CD4-positive, alpha-beta memory T cell (primary cell): ENCODE measurements at regions not wholly inside any gene's neighbourhood (a gene's known extent, or its start where the extent isn't known, plus 50 kb on each side); places are given as distances from the start of the nearest gene placed in this dataset.
A peak's percentile ranks its signal among the peaks of the same experiment; 100 is the strongest.

Source experiments
- CTCF ChIA-PET: fragments of 350-600 bp; sonication (Branson Sonifier 250); formaldehyde crosslinking; loops from one replicate; lab custom pipeline; 2021; ENCODE audit warnings: inconsistent platforms; ENCODE audit not compliant: partially characterized antibody; lab: Charles Lee
- POLR2A ChIA-PET: fragments of 350-600 bp; sonication (Branson Sonifier 250); formaldehyde crosslinking; loops from one replicate; lab custom pipeline; 2021; ENCODE audit not compliant: partially characterized antibody; lab: Charles Lee
- DNase-seq, 5 donors: peaks; one replicate each; pipeline versions ENCODE4 v3.0.0 to v3.0.0-alpha.2; 2020 to 2022; ENCODE audit warnings: mixed read lengths in 1 of 5
- H3K27ac ChIP-seq: one replicate; pipeline ENCODE4 v1.7.0; 2013; ENCODE audit warnings: low read depth, low read length
- H3K27me3 ChIP-seq: 2 replicates; pipeline ENCODE4 v1.7.0; 2013; ENCODE audit warnings: mild to moderate bottlenecking, low read length, moderate library complexity; ENCODE audit not compliant: insufficient read depth
- H3K36me3 ChIP-seq: 2 replicates; pipeline ENCODE4 v1.7.0; 2013; ENCODE audit warnings: mild to moderate bottlenecking, low read length, moderate library complexity; ENCODE audit not compliant: insufficient read depth
- H3K4me1 ChIP-seq: 2 replicates; pipeline ENCODE4 v1.7.0; 2013; ENCODE audit warnings: mild to moderate bottlenecking, low read length, moderate library complexity; ENCODE audit not compliant: insufficient read depth
- H3K4me3 ChIP-seq, 2 donors: one replicate each; pipeline ENCODE4 v1.7.0; 2013; ENCODE audit warnings: low read length in 2 of 2, mild to moderate bottlenecking in 1 of 2
- H3K9me3 ChIP-seq, 2 donors: one replicate each; pipeline ENCODE4 v1.7.0; 2013; ENCODE audit warnings: low read length in 2 of 2, control low read depth in 1 of 2; ENCODE audit not compliant: control insufficient read depth in 1 of 2
- H3K27ac Mint-ChIP-seq, 7 donors: one replicate each; pipeline ENCODE4 v1.8.0; 2020 to 2021; ENCODE audit warnings: mixed read lengths in 7 of 7, mild to moderate bottlenecking in 6 of 7, inconsistent platforms in 3 of 7, moderate library complexity in 3 of 7
- H3K27me3 Mint-ChIP-seq, 2 donors: one replicate each; pipeline ENCODE4 v1.8.0; 2020 to 2021; ENCODE audit warnings: mixed read lengths in 2 of 2
- H3K36me3 Mint-ChIP-seq, 2 donors: one replicate each; pipeline ENCODE4 v1.8.0; 2020 to 2021; ENCODE audit warnings: mixed read lengths in 2 of 2, inconsistent platforms in 1 of 2, mild to moderate bottlenecking in 1 of 2
- H3K4me1 Mint-ChIP-seq, 4 donors: one replicate each; pipeline ENCODE4 v1.8.0; 2020 to 2021; ENCODE audit warnings: mixed read lengths in 4 of 4, mild to moderate bottlenecking in 1 of 4
- H3K4me3 Mint-ChIP-seq, 8 donors: one replicate each; pipeline ENCODE4 v1.8.0; 2020 to 2021; ENCODE audit warnings: mixed read lengths in 8 of 8, mild to moderate bottlenecking in 7 of 8, moderate library complexity in 6 of 8, inconsistent platforms in 3 of 8
- H3K9me3 Mint-ChIP-seq, 8 donors: one replicate each; pipeline ENCODE4 v1.8.0; 2020 to 2021; ENCODE audit warnings: mixed read lengths in 8 of 8, mild to moderate bottlenecking in 5 of 8, inconsistent platforms in 3 of 8, moderate library complexity in 1 of 8
- intact Hi-C: fragments of 100-400 bp; cut with micrococcal nuclease; formaldehyde crosslinking; loops from one replicate; pipeline ENCODE4 v1.15.1; 2023

DNA sequence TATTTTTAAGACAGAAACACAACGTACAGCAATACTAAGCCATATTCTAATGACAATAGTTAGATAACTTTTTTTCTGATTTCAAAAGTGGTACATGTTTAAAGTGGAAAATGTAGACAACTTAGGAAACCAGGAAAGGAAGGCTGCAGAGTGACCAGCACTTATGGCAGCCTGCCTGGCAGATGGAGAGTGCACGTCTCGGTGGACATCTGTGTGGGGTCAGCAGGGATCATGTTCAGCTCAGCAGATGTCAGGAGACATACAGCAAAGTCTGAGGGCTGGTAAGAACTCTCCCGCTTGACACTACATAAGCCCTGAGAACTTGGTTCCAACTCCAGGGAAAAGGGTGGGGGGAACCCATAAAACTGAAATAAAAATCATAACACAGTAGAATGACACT lies 128.6 kb upstream of the ADPGK start:
- H3K27me3 ChIP-seq, result no peaks in the 10 kb centered on the region
- H3K4me1 Mint-ChIP-seq, result peaks cover 0 to 4% (median 3%) of the 10 kb centered on the region in 4 donors
- H3K36me3 ChIP-seq, result no peaks in the 10 kb centered on the region
- intact Hi-C loops, result no loop called here
- no peaks in the 10 kb centered on the region for H3K9me3 Mint-ChIP-seq
- H3K9me3 ChIP-seq, result no peaks in the 10 kb centered on the region
- ChIA-PET CTCF (no interaction called here), POLR2A (no interaction called here)
- H3K36me3 Mint-ChIP-seq, result no peaks in the 10 kb centered on the region
- H3K27me3 Mint-ChIP-seq, result peaks cover 4 to 9% of the 10 kb centered on the region in 2 donors
- no peak overlapping the region for H3K4me3 ChIP-seq
- DNase-seq, result no peak
- no peaks in the 10 kb centered on the region for H3K4me1 ChIP-seq
- no peak overlapping the region for H3K27ac Mint-ChIP-seq
- no peak overlapping the region for H3K27ac ChIP-seq
- H3K4me3 Mint-ChIP-seq, result peak overlapping the region in 1 of 8 donors; percentile 4

DNA sequence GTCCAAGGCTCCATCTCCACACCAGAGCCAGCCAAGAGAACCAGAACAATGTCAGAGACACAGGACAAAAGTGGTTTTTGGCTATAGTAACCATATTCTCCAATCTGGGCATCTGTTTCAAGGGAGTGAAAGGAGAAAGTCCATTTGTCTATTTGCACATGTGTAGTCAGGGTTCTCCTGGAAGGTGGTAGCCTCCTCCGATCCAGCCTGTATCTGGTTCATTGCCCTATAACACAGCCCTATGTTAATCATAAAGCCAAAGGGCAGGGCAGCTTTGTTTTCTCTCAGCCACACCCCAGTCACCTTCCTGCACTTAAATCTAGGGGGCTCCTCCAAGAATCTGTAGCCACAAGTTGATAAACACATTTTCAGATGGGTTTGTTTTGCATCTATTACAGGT lies 128.1 kb upstream of the ADPGK start:
- peaks cover 0 to 4% (median 3%) of the 10 kb centered on the region in 4 donors for H3K4me1 Mint-ChIP-seq
- peaks cover 4 to 9% of the 10 kb centered on the region in 2 donors for H3K27me3 Mint-ChIP-seq
- Histone ChIP-seq H3K27me3 (no peaks in the 10 kb centered on the region), H3K4me1 (no peaks in the 10 kb centered on the region), H3K4me3 (no peak overlapping the region), H3K27ac (no peak overlapping the region), H3K36me3 (no peaks in the 10 kb centered on the region), H3K9me3 (no peaks in the 10 kb centered on the region)
- H3K36me3 Mint-ChIP-seq, result no peaks in the 10 kb centered on the region
- CTCF ChIA-PET, result no interaction called here
- POLR2A ChIA-PET, result no interaction called here
- no peaks in the 10 kb centered on the region for H3K9me3 Mint-ChIP-seq
- H3K4me3 Mint-ChIP-seq, result peak overlapping the region in 1 of 8 donors; percentile 4
- no peak for DNase-seq
- no peak overlapping the region for H3K27ac Mint-ChIP-seq
- intact Hi-C loops, result no loop called here

DNA sequence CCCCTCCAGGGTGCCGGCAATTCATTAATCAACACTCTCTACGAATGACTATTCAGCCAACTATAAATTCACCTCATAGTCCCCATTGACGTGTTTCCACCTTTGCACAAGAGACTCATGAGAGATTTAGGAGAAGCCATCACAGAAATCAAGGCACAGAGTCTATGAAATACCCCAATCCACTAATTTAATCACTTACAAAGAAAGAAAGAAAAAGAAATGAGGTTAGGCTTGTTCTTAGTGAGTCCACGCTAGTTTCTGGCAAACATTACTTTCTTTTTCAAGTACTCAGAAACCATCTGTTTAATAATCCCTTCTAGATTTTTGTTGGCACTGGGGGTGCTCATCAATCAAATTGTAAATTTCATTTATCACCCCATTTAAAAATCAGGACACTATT lies 125.2 kb upstream of the ADPGK start:
- ChIA-PET POLR2A (no interaction called here), CTCF (no interaction called here)
- Histone ChIP-seq H3K9me3 (no peaks in the 10 kb centered on the region), H3K36me3 (no peaks in the 10 kb centered on the region), H3K27ac (no peak overlapping the region), H3K4me3 (no peak overlapping the region), H3K4me1 (no peaks in the 10 kb centered on the region), H3K27me3 (no peaks in the 10 kb centered on the region)
- peaks cover 8% of the 10 kb centered on the region in 2 donors for H3K27me3 Mint-ChIP-seq
- H3K4me3 Mint-ChIP-seq, result no peak overlapping the region
- intact Hi-C loops, result no loop called here
- H3K27ac Mint-ChIP-seq, result no peak overlapping the region
- H3K36me3 Mint-ChIP-seq, result no peaks in the 10 kb centered on the region
- no peaks in the 10 kb centered on the region for H3K9me3 Mint-ChIP-seq
- peaks cover 0 to 4% (median 3%) of the 10 kb centered on the region in 4 donors for H3K4me1 Mint-ChIP-seq
- no peak for DNase-seq

- Histone ChIP-seq H3K27me3 (no peaks in the 10 kb centered on the region), H3K9me3 (no peaks in the 10 kb centered on the region), H3K4me1 (no peaks in the 10 kb centered on the region), H3K36me3 (no peaks in the 10 kb centered on the region), H3K27ac (no peak overlapping the region), H3K4me3 (no peak overlapping the region)
- Mint-ChIP-seq H3K4me3 (no peak overlapping the region), H3K36me3 (no peaks in the 10 kb centered on the region), H3K27me3 (peaks cover 10 to 15% of the 10 kb centered on the region in 2 donors), H3K9me3 (no peaks in the 10 kb centered on the region), H3K4me1 (peaks cover 0 to 4% (median 3%) of the 10 kb centered on the region in 4 donors), H3K27ac (no peak overlapping the region)
- DNase-seq, result no peak
- intact Hi-C loops, result no loop called here
- CTCF ChIA-PET, result no interaction called here
- POLR2A ChIA-PET, result no interaction called here
These were observed 124.2 kb upstream of the ADPGK start for GRCh38 chr15:72907733-72908132.

DNA sequence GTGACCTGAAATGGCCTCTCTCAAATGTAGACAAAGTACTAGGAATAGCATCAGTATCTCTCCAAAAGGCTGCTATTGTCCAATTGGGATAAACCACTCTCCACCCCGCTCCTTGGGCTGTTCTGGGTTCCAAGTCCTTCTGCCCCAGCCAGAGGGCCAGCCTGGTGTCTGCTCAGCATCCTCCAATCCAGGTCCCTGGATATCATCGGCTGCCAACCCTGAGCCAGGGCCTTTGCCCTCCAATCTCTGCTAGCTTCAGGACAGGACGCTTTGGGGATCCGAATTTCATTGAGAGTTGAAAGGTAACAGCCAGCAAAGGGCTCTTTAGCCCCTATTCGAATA lies 119.3 kb upstream of the ADPGK start:
- no peak for DNase-seq
- ChIA-PET POLR2A (no interaction called here), CTCF (no interaction called here)
- no peak overlapping the region for H3K27ac Mint-ChIP-seq
- peaks cover 31 to 38% of the 10 kb centered on the region in 2 donors for H3K27me3 Mint-ChIP-seq
- H3K9me3 Mint-ChIP-seq, result peaks cover 0 to 3% (median 0%) of the 10 kb centered on the region in 8 donors
- H3K27me3 ChIP-seq, result no peaks in the 10 kb centered on the region
- no peaks in the 10 kb centered on the region for H3K4me1 ChIP-seq
- no peaks in the 10 kb centered on the region for H3K9me3 ChIP-seq
- intact Hi-C loops, result no loop called here
- no peak overlapping the region for H3K4me3 Mint-ChIP-seq
- H3K36me3 ChIP-seq, result no peaks in the 10 kb centered on the region
- H3K4me1 Mint-ChIP-seq, result no peaks in the 10 kb centered on the region
- H3K4me3 ChIP-seq, result no peak overlapping the region
- no peaks in the 10 kb centered on the region for H3K36me3 Mint-ChIP-seq
- no peak overlapping the region for H3K27ac ChIP-seq

DNA sequence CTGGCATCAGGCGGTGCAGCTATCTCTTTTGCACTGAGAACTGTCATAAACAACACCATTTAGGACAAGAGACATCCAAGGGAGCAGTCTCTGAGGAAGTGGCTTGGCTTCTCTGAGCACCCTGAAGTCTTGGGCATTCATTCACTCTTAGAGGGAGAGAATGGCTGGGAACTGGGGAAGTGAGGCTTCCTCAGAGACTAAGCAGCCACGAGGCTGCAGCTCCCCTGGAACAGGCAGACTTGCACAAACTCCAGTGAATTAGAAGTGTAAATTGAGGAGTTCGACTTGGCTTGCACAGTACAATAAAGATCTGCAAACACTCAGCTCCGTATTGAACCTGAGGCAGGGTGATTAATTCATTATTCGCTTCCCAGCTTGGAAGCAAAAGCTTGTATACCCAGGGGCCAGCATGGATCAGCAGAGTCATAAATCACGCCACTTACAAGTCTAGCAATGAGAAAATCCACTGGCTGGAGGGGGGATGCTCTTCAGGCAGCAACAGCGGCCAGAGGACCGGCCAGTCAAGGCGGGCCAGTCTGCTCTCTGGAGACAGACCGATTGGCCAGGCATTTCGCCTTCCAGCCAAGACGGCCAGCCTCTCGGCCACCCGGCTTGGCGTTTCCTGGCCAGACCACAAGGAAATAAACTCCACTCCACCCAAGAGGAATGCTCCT lies 118.8 kb upstream of the ADPGK start:
- DNase-seq, result no peak
- H3K4me1 Mint-ChIP-seq, result no peaks in the 10 kb centered on the region
- Histone ChIP-seq H3K4me1 (no peaks in the 10 kb centered on the region), H3K27ac (no peak overlapping the region), H3K36me3 (no peaks in the 10 kb centered on the region), H3K4me3 (no peak overlapping the region), H3K27me3 (no peaks in the 10 kb centered on the region), H3K9me3 (no peaks in the 10 kb centered on the region)
- H3K27me3 Mint-ChIP-seq, result peaks cover 33 to 38% of the 10 kb centered on the region in 2 donors
- intact Hi-C loops, result no loop called here
- POLR2A ChIA-PET, result no interaction called here
- H3K9me3 Mint-ChIP-seq, result peaks cover 0 to 3% (median 0%) of the 10 kb centered on the region in 8 donors
- H3K27ac Mint-ChIP-seq, result no peak overlapping the region
- CTCF ChIA-PET, result no interaction called here
- H3K36me3 Mint-ChIP-seq, result no peaks in the 10 kb centered on the region
- H3K4me3 Mint-ChIP-seq, result no peak overlapping the region

DNA sequence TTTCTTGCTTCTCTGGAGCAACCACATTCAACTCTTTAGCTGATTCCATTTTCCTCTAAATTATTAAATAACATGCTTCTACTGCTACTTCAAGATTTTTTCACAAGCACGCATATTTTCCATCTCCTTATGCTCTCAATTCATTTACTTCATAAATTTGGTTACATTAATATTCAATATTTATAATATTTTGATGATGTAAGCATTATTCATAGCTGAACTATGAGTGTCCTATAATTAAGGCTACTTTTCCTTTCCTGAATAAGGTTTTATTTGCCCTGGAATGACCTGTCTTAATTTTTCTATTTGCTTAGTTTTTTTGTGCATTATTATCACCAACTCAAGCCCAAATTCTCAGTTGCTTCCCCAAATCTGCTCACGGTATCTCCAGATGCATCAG lies 109.4 kb upstream of the ADPGK start:
- CTCF ChIA-PET, result no interaction called here
- no peaks in the 10 kb centered on the region for H3K27me3 ChIP-seq

More for the DNA sequence above, 109.4 kb upstream of the ADPGK start:
- no peak overlapping the region for H3K27ac ChIP-seq
- Mint-ChIP-seq H3K4me3 (no peak overlapping the region), H3K27ac (no peak overlapping the region), H3K4me1 (no peaks in the 10 kb centered on the region), H3K27me3 (peaks cover 12% of the 10 kb centered on the region in 2 donors), H3K9me3 (peaks cover 0 to 4% (median 0%) of the 10 kb centered on the region in 8 donors), H3K36me3 (no peaks in the 10 kb centered on the region)
- no peaks in the 10 kb centered on the region for H3K36me3 ChIP-seq
- POLR2A ChIA-PET, result no interaction called here
- no peak overlapping the region for H3K4me3 ChIP-seq
- no peaks in the 10 kb centered on the region for H3K4me1 ChIP-seq
- no peaks in the 10 kb centered on the region for H3K9me3 ChIP-seq
- no peak for DNase-seq
- intact Hi-C loops, result no loop called here
